K562 (cell line): ENCODE measurements at regions not wholly inside any gene's neighbourhood (a gene's known extent, or its start where the extent isn't known, plus 50 kb on each side); places are given as distances from the start of the nearest gene placed in this dataset.

Experiments
- L3MBTL2 ChIP-seq: fragments of 450-650 bp; IDR thresholded peaks from 2 replicates; pipeline ENCODE4 v1.6.1; 2016; ENCODE audit warnings: mild to moderate bottlenecking, moderate library complexity
- NRF1 ChIP-seq, 2 experiments: fragments of 450-650 bp; IDR thresholded peaks in 1 of 2; conservative IDR thresholded peaks in 1 of 2; 2 replicates each; pipeline ENCODE4 v1.6.1; 2014; ENCODE audit warnings: mild to moderate bottlenecking in 2 of 2
- POLR2B ChIP-seq: fragments of 450-650 bp; IDR thresholded peaks from 2 replicates; pipeline ENCODE4 v1.6.1; 2018; ENCODE audit warnings: low read depth; ENCODE audit not compliant: partially characterized antibody
- TF ChIP-seq, protein P1 (sequence below): fragments of 200-600 bp; sonication (generic); IDR thresholded peaks from one replicate; pipeline ENCODE4 v1.6.1; 2012; ENCODE audit warnings: mild to moderate bottlenecking, low read depth, low read length, inconsistent platforms

DNA sequence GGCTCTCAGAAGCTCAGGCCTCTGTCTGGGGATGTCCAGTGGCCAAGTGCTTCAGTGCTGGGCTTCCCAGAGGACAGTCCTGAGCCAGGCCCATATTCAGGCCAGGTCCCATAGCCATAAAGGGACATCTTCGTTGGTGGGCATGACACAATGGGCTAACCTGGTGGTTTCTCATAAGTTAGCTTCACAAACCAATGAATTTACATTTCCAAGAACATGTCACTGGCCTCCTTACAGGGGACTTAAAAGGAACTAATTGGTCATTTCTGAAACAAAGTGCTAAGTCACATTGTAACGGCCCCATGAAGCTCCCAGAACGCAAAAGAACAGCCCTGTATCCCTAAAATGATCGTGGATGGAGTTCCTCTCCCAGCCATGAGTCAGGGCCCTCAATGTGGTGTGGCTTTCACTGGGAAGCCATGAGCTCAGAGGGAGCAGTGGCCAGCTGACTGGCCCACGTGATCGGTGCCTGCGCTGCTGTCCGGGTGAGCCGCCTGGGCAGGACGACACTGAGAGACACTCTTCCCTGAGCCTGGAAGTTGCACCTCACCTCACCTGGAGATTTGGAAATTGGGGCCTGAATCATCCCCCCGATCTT is 163.7 kb upstream of the APCDD1 start (continued):
- TF ChIP-seq, protein P1, sequence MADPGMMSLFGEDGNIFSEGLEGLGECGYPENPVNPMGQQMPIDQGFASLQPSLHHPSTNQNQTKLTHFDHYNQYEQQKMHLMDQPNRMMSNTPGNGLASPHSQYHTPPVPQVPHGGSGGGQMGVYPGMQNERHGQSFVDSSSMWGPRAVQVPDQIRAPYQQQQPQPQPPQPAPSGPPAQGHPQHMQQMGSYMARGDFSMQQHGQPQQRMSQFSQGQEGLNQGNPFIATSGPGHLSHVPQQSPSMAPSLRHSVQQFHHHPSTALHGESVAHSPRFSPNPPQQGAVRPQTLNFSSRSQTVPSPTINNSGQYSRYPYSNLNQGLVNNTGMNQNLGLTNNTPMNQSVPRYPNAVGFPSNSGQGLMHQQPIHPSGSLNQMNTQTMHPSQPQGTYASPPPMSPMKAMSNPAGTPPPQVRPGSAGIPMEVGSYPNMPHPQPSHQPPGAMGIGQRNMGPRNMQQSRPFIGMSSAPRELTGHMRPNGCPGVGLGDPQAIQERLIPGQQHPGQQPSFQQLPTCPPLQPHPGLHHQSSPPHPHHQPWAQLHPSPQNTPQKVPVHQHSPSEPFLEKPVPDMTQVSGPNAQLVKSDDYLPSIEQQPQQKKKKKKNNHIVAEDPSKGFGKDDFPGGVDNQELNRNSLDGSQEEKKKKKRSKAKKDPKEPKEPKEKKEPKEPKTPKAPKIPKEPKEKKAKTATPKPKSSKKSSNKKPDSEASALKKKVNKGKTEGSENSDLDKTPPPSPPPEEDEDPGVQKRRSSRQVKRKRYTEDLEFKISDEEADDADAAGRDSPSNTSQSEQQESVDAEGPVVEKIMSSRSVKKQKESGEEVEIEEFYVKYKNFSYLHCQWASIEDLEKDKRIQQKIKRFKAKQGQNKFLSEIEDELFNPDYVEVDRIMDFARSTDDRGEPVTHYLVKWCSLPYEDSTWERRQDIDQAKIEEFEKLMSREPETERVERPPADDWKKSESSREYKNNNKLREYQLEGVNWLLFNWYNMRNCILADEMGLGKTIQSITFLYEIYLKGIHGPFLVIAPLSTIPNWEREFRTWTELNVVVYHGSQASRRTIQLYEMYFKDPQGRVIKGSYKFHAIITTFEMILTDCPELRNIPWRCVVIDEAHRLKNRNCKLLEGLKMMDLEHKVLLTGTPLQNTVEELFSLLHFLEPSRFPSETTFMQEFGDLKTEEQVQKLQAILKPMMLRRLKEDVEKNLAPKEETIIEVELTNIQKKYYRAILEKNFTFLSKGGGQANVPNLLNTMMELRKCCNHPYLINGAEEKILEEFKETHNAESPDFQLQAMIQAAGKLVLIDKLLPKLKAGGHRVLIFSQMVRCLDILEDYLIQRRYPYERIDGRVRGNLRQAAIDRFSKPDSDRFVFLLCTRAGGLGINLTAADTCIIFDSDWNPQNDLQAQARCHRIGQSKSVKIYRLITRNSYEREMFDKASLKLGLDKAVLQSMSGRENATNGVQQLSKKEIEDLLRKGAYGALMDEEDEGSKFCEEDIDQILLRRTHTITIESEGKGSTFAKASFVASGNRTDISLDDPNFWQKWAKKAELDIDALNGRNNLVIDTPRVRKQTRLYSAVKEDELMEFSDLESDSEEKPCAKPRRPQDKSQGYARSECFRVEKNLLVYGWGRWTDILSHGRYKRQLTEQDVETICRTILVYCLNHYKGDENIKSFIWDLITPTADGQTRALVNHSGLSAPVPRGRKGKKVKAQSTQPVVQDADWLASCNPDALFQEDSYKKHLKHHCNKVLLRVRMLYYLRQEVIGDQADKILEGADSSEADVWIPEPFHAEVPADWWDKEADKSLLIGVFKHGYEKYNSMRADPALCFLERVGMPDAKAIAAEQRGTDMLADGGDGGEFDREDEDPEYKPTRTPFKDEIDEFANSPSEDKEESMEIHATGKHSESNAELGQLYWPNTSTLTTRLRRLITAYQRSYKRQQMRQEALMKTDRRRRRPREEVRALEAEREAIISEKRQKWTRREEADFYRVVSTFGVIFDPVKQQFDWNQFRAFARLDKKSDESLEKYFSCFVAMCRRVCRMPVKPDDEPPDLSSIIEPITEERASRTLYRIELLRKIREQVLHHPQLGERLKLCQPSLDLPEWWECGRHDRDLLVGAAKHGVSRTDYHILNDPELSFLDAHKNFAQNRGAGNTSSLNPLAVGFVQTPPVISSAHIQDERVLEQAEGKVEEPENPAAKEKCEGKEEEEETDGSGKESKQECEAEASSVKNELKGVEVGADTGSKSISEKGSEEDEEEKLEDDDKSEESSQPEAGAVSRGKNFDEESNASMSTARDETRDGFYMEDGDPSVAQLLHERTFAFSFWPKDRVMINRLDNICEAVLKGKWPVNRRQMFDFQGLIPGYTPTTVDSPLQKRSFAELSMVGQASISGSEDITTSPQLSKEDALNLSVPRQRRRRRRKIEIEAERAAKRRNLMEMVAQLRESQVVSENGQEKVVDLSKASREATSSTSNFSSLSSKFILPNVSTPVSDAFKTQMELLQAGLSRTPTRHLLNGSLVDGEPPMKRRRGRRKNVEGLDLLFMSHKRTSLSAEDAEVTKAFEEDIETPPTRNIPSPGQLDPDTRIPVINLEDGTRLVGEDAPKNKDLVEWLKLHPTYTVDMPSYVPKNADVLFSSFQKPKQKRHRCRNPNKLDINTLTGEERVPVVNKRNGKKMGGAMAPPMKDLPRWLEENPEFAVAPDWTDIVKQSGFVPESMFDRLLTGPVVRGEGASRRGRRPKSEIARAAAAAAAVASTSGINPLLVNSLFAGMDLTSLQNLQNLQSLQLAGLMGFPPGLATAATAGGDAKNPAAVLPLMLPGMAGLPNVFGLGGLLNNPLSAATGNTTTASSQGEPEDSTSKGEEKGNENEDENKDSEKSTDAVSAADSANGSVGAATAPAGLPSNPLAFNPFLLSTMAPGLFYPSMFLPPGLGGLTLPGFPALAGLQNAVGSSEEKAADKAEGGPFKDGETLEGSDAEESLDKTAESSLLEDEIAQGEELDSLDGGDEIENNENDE: no peak
- TF ChIP-seq L3MBTL2 (peak; percentile 41; the same call in 1 of the 2 replicates), NRF1 (conservative IDR thresholded peaks at IDR 0.05 in 1 of 2, IDR thresholded peaks at IDR 0.05 in 1 of 2) (peak; percentile 45 to 46; a peak in 3 of 4 replicates), POLR2B (no peak)
